HFFc6 (cell line): ENCODE measurements at regions not wholly inside any gene's neighbourhood (a gene's known extent, or its start where the extent isn't known, plus 50 kb on each side); places are given as distances from the start of the nearest gene placed in this dataset.

Experiments used
- DNase-seq: peaks from one replicate; pipeline ENCODE4 v3.0.0-alpha.2; 2018
- H3K27ac Mint-ChIP-seq: 2 replicates; pipeline ENCODE4 v1.8.0; 2020; ENCODE audit warnings: mild to moderate bottlenecking, mixed read lengths
- H3K27me3 Mint-ChIP-seq: 2 replicates; pipeline ENCODE4 v1.8.0; 2021; ENCODE audit warnings: mild to moderate bottlenecking, moderate library complexity, mixed read lengths; ENCODE audit not compliant: insufficient read depth
- H3K36me3 Mint-ChIP-seq: 2 replicates; pipeline ENCODE4 v1.8.0; 2021; ENCODE audit warnings: low read depth, mixed read lengths
- H3K4me1 Mint-ChIP-seq: 2 replicates; pipeline ENCODE4 v1.8.0; 2020; ENCODE audit warnings: low read depth, mixed read lengths
- H3K4me3 Mint-ChIP-seq: 2 replicates; pipeline ENCODE4 v1.8.0; 2020; ENCODE audit warnings: mild to moderate bottlenecking, moderate library complexity, mixed read lengths
- H3K9me3 Mint-ChIP-seq: 2 replicates; pipeline ENCODE4 v1.8.0; 2020; ENCODE audit warnings: mild to moderate bottlenecking, mixed read lengths
- CTCF ChIP-seq: fragments of 200-600 bp; sonication (generic); IDR thresholded peaks from 2 replicates; pipeline ENCODE4 v1.5.0; 2021; ENCODE audit warnings: antibody characterized with exemption, mild to moderate bottlenecking

GRCh38 chr7:113730309-113730955 is 188.4 kb downstream of the PPP1R3A start:
- Mint-ChIP-seq H3K27ac (no peak overlapping the region), H3K27me3 (no peaks in the 10 kb centered on the region), H3K9me3 (peaks cover 13% of the 10 kb centered on the region), H3K4me3 (no peak overlapping the region), H3K36me3 (no peaks in the 10 kb centered on the region), H3K4me1 (no peaks in the 10 kb centered on the region)
- TF ChIP-seq CTCF: no peak
- no peak for DNase-seq

GRCh38 chr7:113727486-113727885 is 191.3 kb downstream of the PPP1R3A start:
- Mint-ChIP-seq H3K4me3 (no peak overlapping the region), H3K36me3 (no peaks in the 10 kb centered on the region), H3K9me3 (peaks cover 8% of the 10 kb centered on the region; the same call in 1 of the 2 replicates), H3K27ac (no peak overlapping the region), H3K4me1 (no peaks in the 10 kb centered on the region), H3K27me3 (no peaks in the 10 kb centered on the region)
- DNase-seq: no peak
- no peak for TF ChIP-seq CTCF

GRCh38 chr7:113722006-113722405 is 196.8 kb downstream of the PPP1R3A start:
- DNase-seq: no peak
- Mint-ChIP-seq H3K27me3 (no peaks in the 10 kb centered on the region), H3K36me3 (no peaks in the 10 kb centered on the region), H3K9me3 (0 out of 2 replicates have a peak, but pooled peaks cover 4% of the 10 kb centered on the region), H3K27ac (no peak overlapping the region), H3K4me3 (no peak overlapping the region), H3K4me1 (no peaks in the 10 kb centered on the region)
- no peak for TF ChIP-seq CTCF

GRCh38 chr7:113717739-113718138 is 201.1 kb downstream of the PPP1R3A start:
- no peak for DNase-seq
- H3K4me1 Mint-ChIP-seq: no peaks in the 10 kb centered on the region
- no peaks in the 10 kb centered on the region for H3K36me3 Mint-ChIP-seq
- H3K27me3 Mint-ChIP-seq: no peaks in the 10 kb centered on the region
- no peak overlapping the region for H3K4me3 Mint-ChIP-seq
- no peak overlapping the region for H3K27ac Mint-ChIP-seq
- H3K9me3 Mint-ChIP-seq: 0 out of 2 replicates have a peak, but pooled peaks cover 4% of the 10 kb centered on the region
- TF ChIP-seq CTCF: no peak

GRCh38 chr7:113715981-113716856 is 202.6 kb downstream of the PPP1R3A start:
- Mint-ChIP-seq H3K4me1 (no peaks in the 10 kb centered on the region), H3K9me3 (no peaks in the 10 kb centered on the region; the same call in 1 of the 2 replicates), H3K4me3 (no peak overlapping the region), H3K27me3 (no peaks in the 10 kb centered on the region), H3K36me3 (no peaks in the 10 kb centered on the region), H3K27ac (no peak overlapping the region)
- no peak for TF ChIP-seq CTCF
- no peak for DNase-seq
